SH-SY5Y (cell line): ENCODE measurements at regions not wholly inside any gene's neighbourhood (a gene's known extent, or its start where the extent isn't known, plus 50 kb on each side); places are given as distances from the start of the nearest gene placed in this dataset.

Experiments
- GATA2 ChIP-seq: IDR thresholded peaks from 2 replicates; pipeline ENCODE4 v1.6.1; 2011; ENCODE audit warnings: mild to moderate bottlenecking, low read depth, low read length
- GATA3 ChIP-seq: IDR thresholded peaks from 2 replicates; pipeline ENCODE4 v1.6.1; 2011; ENCODE audit warnings: low read depth, mild to moderate bottlenecking, low read length, moderate library complexity

DNA sequence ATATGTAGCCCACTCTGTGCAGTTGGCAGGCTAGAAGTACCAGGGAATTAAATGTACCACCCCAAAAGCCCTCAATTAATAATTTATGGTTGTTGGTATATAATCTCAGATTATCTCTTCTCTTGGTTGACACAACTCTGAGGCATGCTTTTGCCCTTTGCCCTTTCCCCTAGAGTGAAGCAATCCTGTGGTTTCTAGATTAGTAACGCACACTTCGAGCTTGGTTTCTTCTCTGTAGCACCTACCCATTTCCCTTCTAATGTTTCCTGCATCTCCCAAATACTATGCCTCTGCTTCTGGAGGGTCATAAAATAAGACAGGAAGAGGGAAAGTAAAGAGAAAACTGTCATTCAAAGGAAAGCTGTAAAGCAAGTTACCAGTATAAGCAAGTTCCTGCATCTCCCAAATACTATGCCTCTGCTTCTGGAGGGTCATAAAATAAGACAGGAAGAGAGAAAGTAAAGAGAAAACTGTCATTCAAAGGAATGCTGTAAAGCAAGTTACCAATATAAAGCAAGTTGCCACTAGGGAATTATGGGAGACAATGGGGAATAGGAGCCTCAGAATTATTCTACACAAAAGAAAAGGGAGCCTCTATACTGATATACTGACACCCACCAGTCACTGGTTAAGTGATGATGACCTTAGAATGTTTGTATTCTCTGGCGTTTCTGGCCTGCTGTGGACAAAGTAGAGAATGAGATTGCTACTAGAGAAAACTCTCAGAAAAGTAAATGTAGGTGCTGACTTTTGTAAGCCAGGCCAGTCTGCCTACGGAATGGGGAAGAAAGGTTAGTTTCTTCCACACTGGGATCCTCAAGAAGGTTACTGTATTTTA lies 862.6 kb upstream of the MAN1A1 start:
- no peak for TF ChIP-seq GATA2
- TF ChIP-seq GATA3 = no peak

DNA sequence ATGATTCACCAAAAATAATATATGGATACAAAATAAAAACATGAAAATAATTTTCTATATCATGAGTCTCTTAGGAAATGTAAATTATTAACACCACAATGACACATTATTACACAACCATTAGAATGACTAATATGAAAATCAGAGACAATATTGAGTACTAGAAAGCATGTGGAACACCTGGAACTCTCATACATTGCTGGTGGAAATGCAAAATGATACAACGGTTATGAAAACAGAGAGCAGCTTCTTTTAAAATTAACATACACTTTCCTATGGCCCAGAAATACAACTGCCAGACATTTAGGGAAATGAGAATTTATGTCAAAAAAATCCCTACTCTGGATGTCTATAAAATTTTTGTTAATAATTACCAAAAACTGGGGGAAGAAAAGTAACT lies 853.3 kb upstream of the MAN1A1 start:
- TF ChIP-seq GATA2 = no peak

DNA sequence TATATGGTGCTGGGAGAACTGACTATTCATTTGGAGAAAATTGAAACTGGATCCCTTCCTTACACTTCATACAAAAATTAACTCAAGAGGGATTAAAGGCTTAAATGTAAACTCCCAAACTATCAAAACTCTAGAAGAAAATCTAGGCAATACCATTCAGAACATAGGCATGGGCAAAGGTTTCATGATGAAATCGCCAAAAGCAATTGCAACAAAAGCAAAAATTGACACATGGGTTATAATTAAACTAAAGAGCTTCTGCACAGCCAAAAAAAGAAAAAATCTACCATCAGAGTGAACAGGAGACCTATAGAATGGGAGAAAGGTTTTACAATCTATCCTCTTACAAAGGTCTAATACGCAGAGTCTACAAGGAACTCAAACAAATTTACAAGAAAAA lies 851.3 kb upstream of the MAN1A1 start:
- no peak for TF ChIP-seq GATA3
- TF ChIP-seq GATA2 = no peak

DNA sequence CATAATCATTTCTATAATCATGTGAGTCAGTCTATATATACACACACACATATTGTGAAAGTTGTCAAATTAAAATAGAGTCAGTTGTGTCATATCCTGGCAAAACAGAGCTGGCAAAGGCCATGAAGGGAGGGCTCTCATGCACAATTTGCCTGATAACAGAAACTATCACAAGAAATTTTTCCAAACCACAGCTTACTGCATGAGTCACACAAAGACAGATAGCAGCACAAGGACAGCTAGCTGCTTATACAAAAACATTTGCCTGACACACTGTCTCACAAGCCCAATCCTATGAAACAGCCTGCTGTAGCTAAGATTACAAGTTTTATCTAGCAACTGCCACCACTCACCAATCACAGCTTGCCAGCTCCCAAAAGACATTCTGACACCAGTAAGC lies 848.5 kb upstream of the MAN1A1 start:
- TF ChIP-seq GATA3 (no peak), GATA2 (no peak)

- TF ChIP-seq GATA2 (no peak), GATA3 (no peak)
Measured at GRCh38 chr6:120186080-120186479, 836.5 kb upstream of the MAN1A1 start.

DNA sequence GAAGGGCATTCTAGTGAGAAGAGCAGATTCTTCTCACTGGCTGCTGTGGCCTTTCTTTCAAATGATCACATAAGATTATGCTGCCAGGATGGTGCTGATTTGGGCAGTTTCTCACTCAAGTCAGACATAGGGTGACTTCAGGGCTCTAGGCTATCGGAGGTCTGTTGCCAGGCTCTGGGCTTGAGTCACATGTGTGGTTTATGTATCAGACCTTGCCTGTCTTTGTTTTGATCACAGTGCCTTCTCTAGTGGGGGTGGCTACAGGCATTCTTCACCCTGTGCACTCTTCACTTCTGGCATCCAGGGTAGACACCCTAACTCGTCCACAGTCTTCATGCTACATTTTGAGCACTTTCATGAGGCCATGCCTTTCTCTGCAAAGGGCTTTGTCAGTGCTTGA lies 823.7 kb upstream of the MAN1A1 start:
- TF ChIP-seq GATA2 = no peak
- no peak for TF ChIP-seq GATA3

GRCh38 chr6:120164531-120164930 lies 815.0 kb upstream of the MAN1A1 start:
- TF ChIP-seq GATA2 = no peak
- no peak for TF ChIP-seq GATA3

GRCh38 chr6:120157873-120158272 lies 808.3 kb upstream of the MAN1A1 start:
- TF ChIP-seq GATA3 (no peak), GATA2 (no peak)

DNA sequence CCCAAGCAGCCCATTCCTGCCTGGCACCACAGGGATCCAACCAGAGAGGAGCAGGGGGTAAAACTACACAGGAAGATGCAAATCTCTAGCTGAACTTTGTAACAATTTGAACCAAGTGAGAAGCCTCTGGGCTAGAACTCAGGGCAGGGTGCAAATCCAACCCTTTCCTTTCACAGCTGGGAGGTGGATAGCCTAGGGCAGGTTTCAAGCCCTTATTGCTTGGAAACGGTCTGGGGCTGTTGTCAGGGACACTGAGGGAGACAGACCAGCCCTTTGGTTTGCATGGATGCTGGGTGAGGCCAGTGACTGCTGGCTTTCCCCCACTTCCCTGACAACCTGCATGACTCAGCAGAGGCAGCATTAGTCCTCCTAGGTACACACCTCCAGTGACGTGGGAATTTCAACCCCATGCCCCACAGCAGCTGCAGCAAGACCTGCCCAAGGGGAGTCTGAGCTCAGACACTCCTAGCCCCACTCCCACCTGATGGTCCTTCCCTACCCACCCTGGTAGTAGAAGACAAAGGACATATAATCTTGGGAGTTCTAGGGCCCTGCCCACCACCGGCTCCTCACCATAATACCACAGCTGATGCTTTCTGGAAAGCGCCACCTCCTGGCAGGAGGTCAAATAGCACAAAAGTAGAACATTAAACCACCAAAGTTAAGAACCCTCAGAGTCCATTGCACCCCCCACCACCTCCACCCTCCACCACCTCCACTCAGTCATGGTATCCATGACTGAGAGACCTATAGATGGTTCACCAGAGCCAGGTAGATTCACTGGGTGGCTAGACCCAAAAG lies 797.7 kb upstream of the MAN1A1 start:
- no peak for TF ChIP-seq GATA2
- no peak for TF ChIP-seq GATA3

- no peak for TF ChIP-seq GATA3
- no peak for TF ChIP-seq GATA2
Measured at GRCh38 chr6:120141601-120142000, 792.0 kb upstream of the MAN1A1 start.

- no peak for TF ChIP-seq GATA3
- no peak for TF ChIP-seq GATA2
Measured at GRCh38 chr6:120137492-120137891, 787.9 kb upstream of the MAN1A1 start.

DNA sequence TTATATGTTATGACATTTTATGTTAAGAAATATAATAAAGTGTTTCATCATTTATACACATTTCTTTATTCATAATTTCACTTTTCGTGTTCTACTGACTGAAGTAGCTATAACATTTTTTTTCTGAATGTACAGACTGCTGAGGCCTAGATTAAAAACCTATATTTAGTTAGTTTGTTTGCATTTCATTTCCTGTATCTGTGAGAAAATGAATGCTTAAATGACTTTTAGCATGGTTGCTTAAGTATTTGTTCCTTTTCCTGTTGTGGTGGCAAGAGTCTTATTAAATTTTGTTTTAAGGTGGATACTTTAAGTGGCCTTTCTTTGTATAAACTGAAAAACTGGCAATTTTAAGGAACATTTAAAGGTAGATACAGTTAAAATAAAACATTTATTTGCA lies 779.7 kb upstream of the MAN1A1 start:
- TF ChIP-seq GATA2 = no peak
- TF ChIP-seq GATA3 = no peak

DNA sequence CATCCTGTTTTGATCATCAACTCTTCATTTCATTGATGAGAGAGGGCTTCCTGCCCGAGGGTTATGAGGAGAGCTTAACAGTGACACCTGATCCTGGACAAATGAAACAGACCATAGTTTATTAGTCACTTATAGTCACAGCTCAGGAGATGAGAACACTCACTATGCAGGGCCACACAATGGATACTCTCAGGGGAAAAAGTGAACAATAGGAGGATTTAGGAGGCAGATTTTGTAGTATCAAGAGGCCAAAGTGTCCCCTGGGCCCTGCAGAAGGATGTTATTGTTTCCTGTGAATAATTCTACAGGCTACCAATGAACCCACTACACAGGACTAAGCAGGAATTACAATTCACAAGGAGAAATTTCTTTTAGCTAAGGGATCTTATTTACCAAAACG lies 772.8 kb upstream of the MAN1A1 start:
- TF ChIP-seq GATA3 = no peak
- no peak for TF ChIP-seq GATA2

- TF ChIP-seq GATA3 = no peak
- no peak for TF ChIP-seq GATA2
Measured at GRCh38 chr6:120116343-120116742, 766.8 kb upstream of the MAN1A1 start.

DNA sequence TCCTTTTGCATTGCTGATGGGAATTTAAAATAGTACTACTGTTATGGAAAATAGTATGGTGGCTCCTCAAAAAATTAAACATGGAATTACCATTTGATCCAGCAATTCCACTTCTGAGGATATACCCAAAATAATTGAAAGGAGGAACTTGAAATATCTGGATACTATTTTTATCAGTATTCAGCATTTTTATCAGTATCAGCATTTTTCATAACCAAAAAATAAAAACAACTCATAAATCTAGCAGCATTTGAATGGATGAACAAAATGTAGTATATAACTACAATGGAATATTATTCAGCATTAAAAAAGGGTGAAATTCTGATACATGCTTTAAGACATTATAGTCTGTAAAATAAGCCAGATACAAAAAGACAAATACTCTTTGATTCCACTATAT lies 763.4 kb upstream of the MAN1A1 start:
- TF ChIP-seq GATA2 (no peak), GATA3 (no peak)
